GM21515 (cell line): ENCODE measurements at regions not wholly inside any gene's neighbourhood (a gene's known extent, or its start where the extent isn't known, plus 50 kb on each side); places are given as distances from the start of the nearest gene placed in this dataset.

Experiments
- ATAC-seq: cut with Tn5 transposase; IDR thresholded peaks from one replicate; pipeline ENCODE4 v1.9.1; 2021; ENCODE audit not compliant: unreplicated experiment

- no peak for ATAC-seq
These were observed 262.7 kb downstream of the CHL1 start for GRCh38 chr3:459311-459670.

- ATAC-seq, result no peak
These were observed 264.4 kb downstream of the CHL1 start for GRCh38 chr3:461006-461405.

GRCh38 chr3:462851-463250 lies 266.3 kb downstream of the CHL1 start:
- no peak for ATAC-seq

- ATAC-seq, result peak; percentile 99
These were observed 267.0 kb downstream of the CHL1 start for GRCh38 chr3:463252-464192.

- ATAC-seq, result peak; percentile 29
These were observed 267.7 kb downstream of the CHL1 start for GRCh38 chr3:464255-464654.

- no peak for ATAC-seq
These were observed 271.6 kb downstream of the CHL1 start for GRCh38 chr3:468172-468571.

GRCh38 chr3:473033-473800 lies 276.7 kb downstream of the CHL1 start:
- no peak for ATAC-seq

GRCh38 chr3:474828-475227 lies 278.3 kb downstream of the CHL1 start:
- ATAC-seq, result no peak

GRCh38 chr3:480070-480469 lies 283.5 kb downstream of the CHL1 start:
- ATAC-seq, result no peak

GRCh38 chr3:481111-481510 lies 284.5 kb downstream of the CHL1 start:
- no peak for ATAC-seq

GRCh38 chr3:481680-482079 lies 285.1 kb downstream of the CHL1 start:
- ATAC-seq, result peak; percentile 66

- ATAC-seq, result no peak
These were observed 285.9 kb downstream of the CHL1 start for GRCh38 chr3:482479-482878.

- no peak for ATAC-seq
These were observed 287.8 kb downstream of the CHL1 start for GRCh38 chr3:484341-484740.

- no peak for ATAC-seq
These were observed 291.1 kb downstream of the CHL1 start for GRCh38 chr3:487614-488013.

GRCh38 chr3:492586-493316 lies 296.2 kb downstream of the CHL1 start:
- peak; percentile 58 for ATAC-seq

- no peak for ATAC-seq
These were observed 297.6 kb downstream of the CHL1 start for GRCh38 chr3:494190-494589.

GRCh38 chr3:498487-498886 lies 301.9 kb downstream of the CHL1 start:
- ATAC-seq, result no peak

- no peak for ATAC-seq
These were observed 302.6 kb downstream of the CHL1 start for GRCh38 chr3:499001-499761.

GRCh38 chr3:502486-502885 lies 305.9 kb downstream of the CHL1 start:
- no peak for ATAC-seq

- no peak for ATAC-seq
These were observed 316.7 kb downstream of the CHL1 start for GRCh38 chr3:513301-513700.

- ATAC-seq, result no peak
These were observed 317.6 kb downstream of the CHL1 start for GRCh38 chr3:514192-514591.
